Epithelial cell of esophagus (primary cell): ENCODE measurements at regions not wholly inside any gene's neighbourhood (a gene's known extent, or its start where the extent isn't known, plus 50 kb on each side); places are given as distances from the start of the nearest gene placed in this dataset.

ENCODE experiments used
- DNase-seq: peaks from one replicate; pipeline ENCODE4 v3.0.0; 2010; ENCODE audit warnings: low read depth
- H3K4me3 ChIP-seq: 2 replicates; pipeline ENCODE4 v1.5.1; 2011; ENCODE audit warnings: mild to moderate bottlenecking, low read length, control low read depth
- CTCF ChIP-seq: IDR thresholded peaks from 2 replicates; pipeline ENCODE4 v1.5.1; 2011; ENCODE audit warnings: low read depth, mild to moderate bottlenecking, low read length, control low read depth, inconsistent platforms; ENCODE audit not compliant: insufficient read depth; ENCODE audit errors: missing control alignments

DNA sequence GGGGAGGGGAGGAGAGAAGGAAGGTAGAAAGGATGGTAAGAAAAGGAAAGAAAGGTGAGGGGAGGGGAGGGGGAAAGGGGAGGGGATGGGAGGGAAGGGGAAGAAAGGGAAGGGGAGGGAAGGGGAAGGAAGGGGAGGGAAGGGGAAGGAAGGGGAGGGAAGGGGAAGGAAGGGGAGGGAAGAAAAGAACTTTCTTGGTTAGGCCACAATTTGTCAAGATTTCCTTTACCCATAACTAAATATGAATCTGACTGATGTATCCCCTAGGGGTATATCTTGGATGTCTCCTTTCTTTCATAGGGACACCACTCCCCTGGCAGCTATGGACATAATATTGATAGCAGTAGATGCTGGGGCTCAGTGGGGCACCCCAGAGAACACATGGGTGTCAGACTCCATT, 54.4 kb upstream of the PRELP start:
- no peak for DNase-seq
- TF ChIP-seq CTCF: no peak
- H3K4me3 ChIP-seq: no peak overlapping the region

- no peak overlapping the region for H3K4me3 ChIP-seq
- no peak for TF ChIP-seq CTCF
- no peak for DNase-seq
These were observed 53.5 kb upstream of the PRELP start for GRCh38 chr1:203422116-203422515.

DNA sequence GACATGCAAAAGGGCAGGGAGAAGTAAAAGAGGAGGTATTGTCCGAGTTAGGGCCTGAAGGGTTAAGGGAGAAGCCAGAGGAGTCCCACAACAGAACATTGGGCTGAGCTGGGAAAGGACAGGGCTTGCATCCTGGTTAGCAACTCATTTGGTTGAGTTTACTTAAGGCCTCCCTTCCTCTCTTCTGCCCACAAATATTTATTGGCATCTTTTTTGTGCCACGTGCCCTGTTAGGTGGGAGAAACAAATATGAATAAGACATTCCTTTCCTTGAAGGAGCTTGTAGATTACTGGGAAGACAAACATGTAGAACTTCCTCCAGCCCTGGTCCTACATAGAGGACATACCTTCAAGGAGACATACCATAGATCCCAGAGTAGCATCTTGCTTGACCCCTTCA, 53.0 kb upstream of the PRELP start:
- H3K4me3 ChIP-seq: no peak overlapping the region
- TF ChIP-seq CTCF: no peak
- no peak for DNase-seq

GRCh38 chr1:203424285-203424684, 51.3 kb upstream of the PRELP start:
- no peak overlapping the region for H3K4me3 ChIP-seq
- TF ChIP-seq CTCF: no peak
- no peak for DNase-seq

DNA sequence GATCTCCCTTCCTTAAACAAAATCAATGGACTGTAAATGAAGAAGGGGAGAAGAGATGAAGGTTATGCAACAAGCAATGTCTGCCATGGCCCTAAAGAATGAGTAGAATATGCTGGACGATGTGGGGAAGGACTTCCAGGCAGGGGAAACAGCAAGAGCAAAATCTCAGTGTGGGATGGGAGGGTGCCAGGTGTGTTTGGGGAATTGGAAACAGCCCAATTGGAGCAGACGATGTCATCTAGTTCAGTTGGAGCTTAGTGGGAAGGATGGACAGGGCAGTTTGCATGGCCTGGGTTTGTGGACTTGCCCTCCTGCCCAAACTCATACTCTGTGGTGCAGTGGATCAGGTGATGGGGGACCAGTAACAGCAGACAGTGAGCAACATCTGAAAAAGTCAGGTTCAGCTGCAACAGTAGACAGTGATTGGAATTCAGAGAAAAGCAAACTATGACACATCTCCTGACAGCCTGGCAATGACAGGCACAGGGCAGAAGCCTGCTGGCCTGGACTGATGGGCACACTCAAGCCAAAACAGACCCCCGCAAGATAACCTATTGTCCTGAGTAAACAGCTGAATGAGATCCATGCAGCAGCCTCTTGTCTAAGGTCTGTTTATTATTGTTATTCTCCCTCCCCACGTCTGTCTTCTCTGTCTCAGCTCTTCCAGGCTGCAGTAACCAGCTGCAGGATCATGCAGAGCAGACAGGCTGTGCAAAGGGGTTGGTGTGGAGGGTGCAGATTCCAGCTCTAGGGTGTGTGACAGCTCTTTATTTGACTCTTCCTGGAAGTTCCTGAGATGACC, 50.5 kb upstream of the PRELP start:
- no peak for DNase-seq
- H3K4me3 ChIP-seq: no peak overlapping the region
- TF ChIP-seq CTCF: no peak

GRCh38 chr1:203425663-203425975, 50.0 kb upstream of the PRELP start:
- H3K4me3 ChIP-seq: no peak overlapping the region
- DNase-seq: peak; percentile 32
- TF ChIP-seq CTCF: no peak
